ENCODE measurements at regions not wholly inside any gene's neighbourhood (a gene's known extent, or its start where the extent isn't known, plus 50 kb on each side); places are given as distances from the start of the nearest gene placed in this dataset.
"Not testable (repeated sequence)": the region's sequence is repeated elsewhere in the genome, so short reads cannot be mapped to it uniquely, and the experiment has no call there.

- no peak for TF ChIP-seq L3MBTL2 (conservative IDR thresholded peaks at IDR 0.05)
- no peak for TF ChIP-seq SP1 (IDR thresholded peaks at IDR 0.05)
- no peak for TF ChIP-seq BHLHE40 (IDR thresholded peaks at IDR 0.05; ENCODE audit: borderline replicate concordance)
- no peak for TF ChIP-seq NFRKB (IDR thresholded peaks at IDR 0.05)
- TF ChIP-seq CTBP1 (IDR thresholded peaks at IDR 0.05; ENCODE audit: borderline replicate concordance): no peak
- no peak for TF ChIP-seq ARNT (IDR thresholded peaks at IDR 0.05)
- TF ChIP-seq FOXK2 (IDR thresholded peaks at IDR 0.05): no peak
- no peak for TF ChIP-seq PKNOX1 (IDR thresholded peaks at IDR 0.05)
- no peak for TF ChIP-seq SUZ12 (IDR thresholded peaks at IDR 0.05)
- no peak for TF ChIP-seq ELF4 (IDR thresholded peaks at IDR 0.05)
- no peak for TF ChIP-seq ZNF384 (IDR thresholded peaks at IDR 0.05)
- TF ChIP-seq LEF1 (IDR thresholded peaks at IDR 0.05; ENCODE audit: borderline replicate concordance): no peak
- no peak for TF ChIP-seq FOXM1 (IDR thresholded peaks at IDR 0.05; ENCODE audit: borderline replicate concordance)
- TF ChIP-seq HDGF (IDR thresholded peaks at IDR 0.05; ENCODE audit: borderline replicate concordance): no peak
- ChIA-PET CTCF (no interaction called here), POLR2A (no interaction called here)
- DNase-seq (ENCODE audit: extremely low spot score): no peak
Measured at GRCh38 chr9:13919401-13919800, 394.5 kb downstream of the NFIB start.

GRCh38 chr9:13917534-13917933 lies 396.4 kb downstream of the NFIB start:
- ChIA-PET CTCF (no interaction called here), POLR2A (no interaction called here)
- DNase-seq (ENCODE audit: extremely low spot score): no peak
- no peak for TF ChIP-seq FOXM1 (IDR thresholded peaks at IDR 0.05; ENCODE audit: borderline replicate concordance)
- TF ChIP-seq SUZ12 (IDR thresholded peaks at IDR 0.05): no peak
- no peak for TF ChIP-seq PKNOX1 (IDR thresholded peaks at IDR 0.05)
- TF ChIP-seq FOXK2 (IDR thresholded peaks at IDR 0.05): no peak
- TF ChIP-seq HDGF (IDR thresholded peaks at IDR 0.05; ENCODE audit: borderline replicate concordance): no peak
- no peak for TF ChIP-seq ZNF384 (IDR thresholded peaks at IDR 0.05)
- no peak for TF ChIP-seq BHLHE40 (IDR thresholded peaks at IDR 0.05; ENCODE audit: borderline replicate concordance)
- TF ChIP-seq L3MBTL2 (conservative IDR thresholded peaks at IDR 0.05): no peak
- TF ChIP-seq ARNT (IDR thresholded peaks at IDR 0.05): no peak
- no peak for TF ChIP-seq LEF1 (IDR thresholded peaks at IDR 0.05; ENCODE audit: borderline replicate concordance)
- no peak for TF ChIP-seq ELF4 (IDR thresholded peaks at IDR 0.05)
- TF ChIP-seq CTBP1 (IDR thresholded peaks at IDR 0.05; ENCODE audit: borderline replicate concordance): no peak
- TF ChIP-seq FOXA1 (IDR thresholded peaks at IDR 0.05): no peak
- no peak for TF ChIP-seq TARDBP (IDR thresholded peaks at IDR 0.05)
- no peak for TF ChIP-seq NFRKB (IDR thresholded peaks at IDR 0.05)
- TF ChIP-seq SP1 (IDR thresholded peaks at IDR 0.05): no peak

GRCh38 chr9:13915591-13916301 lies 398.2 kb downstream of the NFIB start:
- peak; percentile 12 for DNase-seq (ENCODE audit: extremely low spot score)
- POLR2A ChIA-PET: no interaction called here
- no peak for TF ChIP-seq PKNOX1 (IDR thresholded peaks at IDR 0.05)
- no peak for TF ChIP-seq LEF1 (IDR thresholded peaks at IDR 0.05; ENCODE audit: borderline replicate concordance)
- TF ChIP-seq TARDBP (IDR thresholded peaks at IDR 0.05): no peak
- TF ChIP-seq BHLHE40 (IDR thresholded peaks at IDR 0.05; ENCODE audit: borderline replicate concordance): no peak
- TF ChIP-seq CTBP1 (IDR thresholded peaks at IDR 0.05; ENCODE audit: borderline replicate concordance): no peak
- TF ChIP-seq FOXM1 (IDR thresholded peaks at IDR 0.05; ENCODE audit: borderline replicate concordance): no peak
- no peak for TF ChIP-seq SUZ12 (IDR thresholded peaks at IDR 0.05)
- CTCF ChIA-PET: no interaction called here

- ChIA-PET CTCF (no interaction called here), POLR2A (no interaction called here)
- no peak for DNase-seq (ENCODE audit: extremely low spot score)
- TF ChIP-seq NFRKB (IDR thresholded peaks at IDR 0.05) (no peak), FOXA1 (IDR thresholded peaks at IDR 0.05) (no peak), PKNOX1 (IDR thresholded peaks at IDR 0.05) (no peak), L3MBTL2 (conservative IDR thresholded peaks at IDR 0.05) (no peak), ZNF384 (IDR thresholded peaks at IDR 0.05) (no peak), HDGF (IDR thresholded peaks at IDR 0.05; ENCODE audit: borderline replicate concordance) (no peak), ELF4 (IDR thresholded peaks at IDR 0.05) (no peak), SP1 (IDR thresholded peaks at IDR 0.05) (no peak), ARNT (IDR thresholded peaks at IDR 0.05) (no peak), FOXM1 (IDR thresholded peaks at IDR 0.05; ENCODE audit: borderline replicate concordance) (no peak), CTBP1 (IDR thresholded peaks at IDR 0.05; ENCODE audit: borderline replicate concordance) (no peak), LEF1 (IDR thresholded peaks at IDR 0.05; ENCODE audit: borderline replicate concordance) (no peak), FOXK2 (IDR thresholded peaks at IDR 0.05) (no peak), BHLHE40 (IDR thresholded peaks at IDR 0.05; ENCODE audit: borderline replicate concordance) (no peak), TARDBP (IDR thresholded peaks at IDR 0.05) (no peak), SUZ12 (IDR thresholded peaks at IDR 0.05) (no peak)
Measured at GRCh38 chr9:13915131-13915530, 398.8 kb downstream of the NFIB start.

GRCh38 chr9:13911473-13911872 lies 402.5 kb downstream of the NFIB start:
- DNase-seq (ENCODE audit: extremely low spot score): no peak
- TF ChIP-seq ELF4 (IDR thresholded peaks at IDR 0.05): no peak
- no peak for TF ChIP-seq TARDBP (IDR thresholded peaks at IDR 0.05)
- TF ChIP-seq PKNOX1 (IDR thresholded peaks at IDR 0.05): peak; percentile 66
- ChIA-PET POLR2A (no interaction called here), CTCF (no interaction called here)

GRCh38 chr9:13907842-13908241 lies 406.1 kb downstream of the NFIB start:
- DNase-seq (ENCODE audit: extremely low spot score); CTCF ChIA-PET; POLR2A ChIA-PET: not testable (repeated sequence)

Data from HEK293T (cell line).